ENCODE measurements at regions not wholly inside any gene's neighbourhood (a gene's known extent, or its start where the extent isn't known, plus 50 kb on each side); places are given as distances from the start of the nearest gene placed in this dataset.

- Histone ChIP-seq H3F3A (ENCODE audit: insufficient read depth, low read length) (no peaks in the 10 kb centered on the region), H3K79me2 (ENCODE audit: insufficient read depth, low read length) (no peaks in the 10 kb centered on the region), H3K4me3 (ENCODE audit: low read depth, low read length, poor library complexity, severe bottlenecking) (no peak overlapping the region), H2AFZ (ENCODE audit: low read length) (no peak overlapping the region), H3K4me1 (ENCODE audit: insufficient read depth, low read length, severe bottlenecking) (no peaks in the 10 kb centered on the region), H3K9me3 (ENCODE audit: low read length) (no peaks in the 10 kb centered on the region), H3K27ac (ENCODE audit: low read depth, low read length, poor library complexity, severe bottlenecking) (no peak overlapping the region), H3K27me3 (ENCODE audit: insufficient read depth, low read length) (no peaks in the 10 kb centered on the region), H3K4me2 (ENCODE audit: low read length) (no peak overlapping the region), H3K9me2 (ENCODE audit: low read depth, low read length) (no peaks in the 10 kb centered on the region), H4K20me1 (ENCODE audit: insufficient read depth, low read length) (no peaks in the 10 kb centered on the region), H3K9ac (ENCODE audit: low read length) (no peak overlapping the region), H3K36me3 (ENCODE audit: insufficient read depth, low read length) (no peaks in the 10 kb centered on the region)
- no peak for TF ChIP-seq CTCF (IDR thresholded peaks at IDR 0.05; ENCODE audit: low read length)
- no peak for TF ChIP-seq EZH2 (IDR thresholded peaks at IDR 0.05; ENCODE audit: borderline replicate concordance, low read length)
Measured at GRCh38 chr3:31345581-31345980, 187.1 kb upstream of the STT3B start.

- no peak overlapping the region for H2AFZ ChIP-seq (ENCODE audit: low read length)
- no peaks in the 10 kb centered on the region for H4K20me1 ChIP-seq (ENCODE audit: insufficient read depth, low read length)
- no peak overlapping the region for H3K9ac ChIP-seq (ENCODE audit: low read length)
- no peaks in the 10 kb centered on the region for H3K4me1 ChIP-seq (ENCODE audit: insufficient read depth, low read length, severe bottlenecking)
- no peak overlapping the region for H3K4me3 ChIP-seq (ENCODE audit: low read depth, low read length, poor library complexity, severe bottlenecking)
- no peaks in the 10 kb centered on the region for H3K9me3 ChIP-seq (ENCODE audit: low read length)
- no peaks in the 10 kb centered on the region for H3K79me2 ChIP-seq (ENCODE audit: insufficient read depth, low read length)
- no peaks in the 10 kb centered on the region for H3K9me2 ChIP-seq (ENCODE audit: low read depth, low read length)
- no peak for TF ChIP-seq EZH2 (IDR thresholded peaks at IDR 0.05; ENCODE audit: borderline replicate concordance, low read length)
- no peak for TF ChIP-seq CTCF (IDR thresholded peaks at IDR 0.05; ENCODE audit: low read length)
- H3K36me3 ChIP-seq (ENCODE audit: insufficient read depth, low read length), result no peaks in the 10 kb centered on the region
- H3K27ac ChIP-seq (ENCODE audit: low read depth, low read length, poor library complexity, severe bottlenecking), result no peak overlapping the region
- H3K27me3 ChIP-seq (ENCODE audit: insufficient read depth, low read length), result no peaks in the 10 kb centered on the region
- H3K4me2 ChIP-seq (ENCODE audit: low read length), result no peak overlapping the region
- no peaks in the 10 kb centered on the region for H3F3A ChIP-seq (ENCODE audit: insufficient read depth, low read length)
Measured at GRCh38 chr3:31346542-31346979, 186.2 kb upstream of the STT3B start.

- H3K4me1 ChIP-seq (ENCODE audit: insufficient read depth, low read length, severe bottlenecking), result no peaks in the 10 kb centered on the region
- H3K36me3 ChIP-seq (ENCODE audit: insufficient read depth, low read length), result no peaks in the 10 kb centered on the region
- no peaks in the 10 kb centered on the region for H3K27me3 ChIP-seq (ENCODE audit: insufficient read depth, low read length)
- no peak for TF ChIP-seq EZH2 (IDR thresholded peaks at IDR 0.05; ENCODE audit: borderline replicate concordance, low read length)
- no peak for TF ChIP-seq CTCF (IDR thresholded peaks at IDR 0.05; ENCODE audit: low read length)
- no peak overlapping the region for H2AFZ ChIP-seq (ENCODE audit: low read length)
- H3K9me3 ChIP-seq (ENCODE audit: low read length), result no peaks in the 10 kb centered on the region
- no peaks in the 10 kb centered on the region for H3K9me2 ChIP-seq (ENCODE audit: low read depth, low read length)
- no peak overlapping the region for H3K4me3 ChIP-seq (ENCODE audit: low read depth, low read length, poor library complexity, severe bottlenecking)
- H3K27ac ChIP-seq (ENCODE audit: low read depth, low read length, poor library complexity, severe bottlenecking), result no peak overlapping the region
- H3F3A ChIP-seq (ENCODE audit: insufficient read depth, low read length), result no peaks in the 10 kb centered on the region
- H3K4me2 ChIP-seq (ENCODE audit: low read length), result no peak overlapping the region
- no peak overlapping the region for H3K9ac ChIP-seq (ENCODE audit: low read length)
- H4K20me1 ChIP-seq (ENCODE audit: insufficient read depth, low read length), result no peaks in the 10 kb centered on the region
- H3K79me2 ChIP-seq (ENCODE audit: insufficient read depth, low read length), result no peaks in the 10 kb centered on the region
Measured at GRCh38 chr3:31349001-31349748, 183.6 kb upstream of the STT3B start.
